Umbilical cord (tissue), 1 donor: ENCODE measurements at regions not wholly inside any gene's neighbourhood (a gene's known extent, or its start where the extent isn't known, plus 50 kb on each side); places are given as distances from the start of the nearest gene placed in this dataset.

Experiments
- DNase-seq: peaks from one replicate; pipeline ENCODE4 v3.0.0-alpha.2; 2015; ENCODE audit warnings: low spot score

DNA sequence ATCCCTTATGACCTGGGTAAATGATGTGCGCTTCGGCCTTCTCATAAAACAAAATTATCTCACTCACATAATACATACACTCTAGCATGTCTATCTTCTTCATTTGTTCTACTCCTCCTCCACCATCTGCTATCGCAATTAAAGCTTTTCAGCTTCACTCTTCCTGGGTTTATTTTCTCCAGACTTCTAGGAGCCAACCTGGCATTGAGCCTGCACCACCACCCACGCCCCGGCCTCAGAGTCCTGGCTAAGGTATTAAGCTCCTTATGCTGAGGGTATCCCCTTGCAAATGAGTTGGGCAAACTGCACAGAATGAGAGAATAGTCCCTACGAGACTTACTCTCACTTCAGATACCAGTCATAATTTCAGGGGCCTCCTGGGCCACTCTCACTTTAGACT lies 236.1 kb upstream of the CDH12 start:
- DNase-seq, result no peak

DNA sequence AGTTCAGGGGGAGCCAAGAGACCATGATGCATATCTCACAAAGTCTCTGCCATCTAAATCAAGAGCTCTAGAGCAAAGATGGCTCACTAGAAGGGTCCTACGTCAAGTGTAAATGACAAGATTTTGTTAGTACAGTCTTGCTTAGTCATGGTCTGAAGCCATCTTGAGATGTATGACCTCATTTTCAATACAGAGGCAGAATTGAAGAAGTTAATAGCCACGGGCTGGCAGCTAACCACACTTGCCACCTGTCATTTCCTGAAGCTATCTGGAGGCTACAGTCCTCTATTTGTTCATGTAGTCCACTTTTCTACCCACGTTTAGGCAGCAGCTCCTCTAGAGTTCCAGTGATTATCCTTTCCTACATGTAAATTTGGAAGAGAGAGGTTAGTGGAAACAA lies 231.7 kb upstream of the CDH12 start:
- no peak for DNase-seq

DNA sequence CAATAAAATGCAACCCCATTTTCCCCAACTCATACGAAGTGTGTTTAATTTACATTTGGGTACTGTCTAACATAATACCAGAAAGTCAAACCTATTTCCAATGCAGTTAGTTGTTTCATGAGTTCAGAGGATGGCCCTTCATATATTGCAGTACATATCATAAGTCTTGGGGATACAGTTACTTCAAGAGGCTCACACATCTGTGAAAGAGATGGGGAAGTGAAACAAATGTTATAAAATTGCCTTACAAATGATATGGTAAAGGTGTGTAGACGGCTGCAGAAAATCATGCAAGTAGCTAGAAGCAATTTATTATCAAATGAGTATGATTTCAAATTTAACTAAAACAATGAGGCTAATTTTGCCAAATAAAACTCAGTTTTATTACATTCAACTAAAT lies 219.0 kb upstream of the CDH12 start:
- DNase-seq, result no peak

DNA sequence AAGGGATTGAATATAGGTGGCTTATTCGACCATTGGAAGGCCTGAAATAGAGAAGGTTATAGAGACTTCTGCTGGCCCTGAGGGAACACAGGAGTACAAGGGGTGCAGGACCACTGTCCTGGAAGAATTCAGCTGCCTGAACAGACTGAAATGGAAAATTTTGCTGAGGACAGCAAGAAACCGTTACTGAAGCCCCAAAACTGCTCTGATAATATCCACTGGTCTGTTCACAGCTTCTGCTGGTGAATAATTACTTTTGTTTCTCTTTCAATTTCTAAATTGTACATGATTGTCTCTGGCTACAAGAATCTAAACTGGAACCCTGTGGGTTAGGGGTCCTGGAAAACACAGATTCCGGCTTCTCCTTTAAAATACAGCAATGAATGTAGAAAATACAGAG lies 218.5 kb upstream of the CDH12 start:
- DNase-seq, result no peak

DNA sequence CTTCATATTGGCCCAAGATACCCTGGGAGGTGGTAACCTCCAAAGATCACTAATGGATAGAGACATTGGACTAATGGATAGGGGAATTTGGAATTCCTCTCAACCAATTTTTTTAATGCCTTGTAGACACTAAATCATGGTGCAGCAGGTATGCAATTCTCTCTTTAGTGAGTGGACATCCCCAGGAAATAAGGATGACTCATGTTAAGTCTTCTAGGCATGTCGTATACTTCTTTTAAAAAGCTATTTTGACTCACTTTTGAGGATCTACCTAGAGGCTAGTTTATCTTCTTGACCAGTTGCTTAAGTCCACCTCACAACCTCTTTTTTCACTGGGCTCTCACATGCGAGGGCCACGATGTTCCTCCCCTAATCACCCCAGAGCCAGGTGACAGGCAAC lies 211.6 kb upstream of the CDH12 start:
- DNase-seq, result no peak

DNA sequence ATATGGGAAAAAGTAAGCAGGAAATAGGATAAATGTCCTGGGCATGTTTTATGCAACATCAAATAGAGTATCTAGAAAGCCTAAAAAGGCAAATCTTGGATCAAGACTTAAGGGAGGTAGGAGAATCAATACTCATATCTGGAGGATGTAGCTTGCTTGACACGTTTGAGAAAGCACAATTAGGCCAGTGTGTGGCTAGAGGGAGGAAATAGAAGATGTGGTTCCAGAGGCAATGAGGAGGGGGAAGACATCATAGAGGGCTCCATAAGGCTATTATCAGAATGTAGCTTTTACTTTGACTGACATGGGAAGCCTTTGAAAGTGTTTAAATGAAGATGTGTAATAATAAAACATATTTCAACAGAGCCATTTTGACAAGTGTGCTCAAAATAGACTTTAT lies 200.7 kb upstream of the CDH12 start:
- no peak for DNase-seq

DNA sequence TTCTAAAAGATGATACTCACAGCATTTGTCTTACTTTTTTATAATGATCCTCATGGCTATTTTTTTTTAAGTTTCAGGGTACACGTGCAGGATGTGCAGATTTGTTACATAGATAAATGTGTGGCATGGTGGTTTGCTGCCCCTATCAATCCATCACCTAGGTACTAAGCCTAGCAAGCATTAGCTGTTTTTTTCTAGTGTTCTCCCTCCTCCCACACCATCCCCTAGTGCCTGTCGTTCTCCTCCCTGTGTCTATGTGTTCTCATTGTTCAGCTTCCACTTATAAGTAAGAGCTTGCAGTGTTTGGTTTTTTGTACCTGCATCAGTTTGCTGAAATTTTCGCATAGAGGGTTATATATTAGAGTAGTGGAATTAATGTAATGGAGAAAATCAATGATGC lies 189.1 kb upstream of the CDH12 start:
- DNase-seq, result no peak

DNA sequence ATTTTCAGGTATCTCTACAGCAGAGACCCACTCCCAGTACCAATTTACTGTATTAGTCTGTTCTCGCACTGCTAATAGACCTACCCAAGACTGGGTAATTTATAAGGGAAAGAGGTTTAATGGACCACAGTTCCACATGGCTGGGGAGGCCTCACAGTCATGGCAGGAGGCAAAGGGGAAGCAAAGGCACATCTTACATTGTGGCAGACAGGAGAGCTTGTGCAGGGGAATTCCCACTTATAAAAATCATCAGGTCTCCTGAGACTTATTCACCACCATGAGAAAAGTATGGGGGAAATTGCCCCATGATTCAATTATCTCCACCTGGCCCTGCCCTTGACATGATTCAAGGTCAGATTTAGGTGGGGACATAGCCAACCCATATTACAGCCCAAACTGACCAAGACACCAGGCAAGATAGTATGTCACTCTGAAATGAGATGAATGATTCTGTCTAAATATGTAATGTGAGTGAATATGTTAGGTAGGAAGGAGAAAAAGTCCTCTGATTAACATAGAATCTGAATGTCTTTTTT lies 182.5 kb upstream of the CDH12 start:
- no peak for DNase-seq

DNA sequence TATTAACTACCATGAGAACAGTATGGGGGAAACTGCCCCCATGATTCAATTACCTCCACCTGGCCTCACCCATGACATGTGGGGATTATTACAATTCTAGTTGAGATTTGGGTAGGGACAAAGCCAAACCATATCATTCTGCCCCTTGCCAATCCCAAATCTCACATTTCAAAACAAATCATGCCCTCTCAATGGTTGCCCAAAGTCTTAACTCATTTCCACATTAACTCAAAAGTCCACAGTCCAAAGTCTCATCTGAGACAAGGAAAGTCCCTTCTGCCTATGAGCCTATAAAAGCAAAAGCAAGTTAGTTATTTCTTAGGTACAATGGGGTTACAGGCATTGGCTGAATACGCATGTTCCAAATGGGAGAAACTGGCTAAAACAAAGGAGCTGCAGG lies 180.7 kb upstream of the CDH12 start:
- DNase-seq, result no peak

DNA sequence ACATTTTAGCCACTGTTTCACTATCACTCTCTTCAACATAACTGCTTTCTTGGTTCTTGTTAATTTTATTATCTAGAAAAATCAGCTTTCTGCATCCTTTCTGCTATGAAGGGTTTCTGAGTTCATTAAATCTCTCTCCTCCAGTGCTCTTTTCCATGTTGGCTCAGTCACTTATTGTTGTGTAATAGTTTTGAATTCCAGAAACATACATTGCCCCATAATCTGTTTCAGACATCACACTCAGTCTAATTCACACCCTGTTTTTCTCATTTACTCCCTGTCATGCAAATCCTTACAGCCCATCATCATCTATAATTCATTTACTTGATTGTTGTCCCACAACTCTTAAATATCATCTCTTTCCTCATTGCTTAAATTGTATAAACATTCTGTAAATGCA lies 176.1 kb upstream of the CDH12 start:
- no peak for DNase-seq

DNA sequence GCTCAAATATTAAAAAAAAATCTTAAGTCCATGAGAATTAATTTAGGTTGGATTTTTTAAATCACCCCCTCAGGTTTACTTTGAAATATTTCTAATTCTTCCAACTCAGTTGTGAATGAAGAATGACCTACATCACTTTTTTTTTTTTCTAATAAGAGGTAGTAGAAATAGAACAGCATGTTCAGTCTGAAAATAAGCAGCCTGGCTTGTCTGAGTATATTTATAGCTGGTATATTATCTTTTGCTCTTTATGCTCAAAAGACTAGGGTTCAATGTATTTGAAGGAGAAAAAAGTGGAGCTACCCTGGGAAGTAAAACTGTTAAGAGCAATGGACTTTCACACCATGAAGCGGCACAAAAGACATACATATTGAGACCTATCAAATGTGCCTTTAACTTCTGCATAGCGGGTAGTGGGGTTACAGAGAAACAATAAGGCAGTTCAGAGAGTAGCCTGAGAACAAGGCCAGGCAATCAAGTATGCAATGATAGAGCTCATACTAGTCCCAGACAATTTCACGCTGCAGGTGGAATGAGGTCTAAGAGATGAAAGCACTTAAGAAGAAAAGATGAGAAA lies 175.4 kb upstream of the CDH12 start:
- DNase-seq, result no peak

DNA sequence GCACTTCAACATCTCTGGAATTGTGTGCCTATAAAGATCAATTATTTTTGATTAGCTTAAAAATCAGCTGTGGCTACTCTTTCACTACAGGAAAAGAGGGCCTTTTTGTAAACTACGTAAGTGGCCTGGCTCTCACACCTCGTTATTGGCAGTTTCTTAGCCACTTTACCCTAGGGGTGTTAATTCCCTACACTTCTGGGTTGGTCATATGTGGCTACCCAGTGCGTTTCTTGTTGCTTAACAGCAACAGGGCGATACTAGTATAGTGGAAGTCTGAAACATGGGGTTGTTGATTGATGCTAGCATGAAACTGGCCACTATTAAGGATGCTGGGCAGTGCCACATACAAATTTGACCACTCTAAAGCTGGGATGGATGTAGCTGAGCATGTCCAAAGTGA lies 174.7 kb upstream of the CDH12 start:
- no peak for DNase-seq

DNA sequence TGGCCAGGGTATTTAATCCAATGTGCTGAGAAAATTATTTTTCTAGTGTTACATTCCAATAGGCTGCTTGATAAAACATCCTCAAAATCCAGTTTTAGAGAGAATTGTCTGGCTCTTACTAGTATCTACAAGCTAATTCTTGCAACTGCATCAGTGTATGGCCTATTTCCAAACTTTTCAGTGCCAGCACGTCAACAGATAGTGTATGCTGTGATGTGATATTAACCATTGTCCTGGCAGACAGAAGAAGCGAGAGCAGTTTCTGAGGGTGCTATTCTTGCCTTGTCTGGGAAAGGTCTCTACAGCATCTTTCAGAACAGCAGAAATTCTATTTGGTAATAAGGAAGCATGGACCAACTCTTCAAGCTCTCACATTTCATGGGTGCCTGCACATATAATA lies 174.2 kb upstream of the CDH12 start:
- peak; percentile 30 for DNase-seq

DNA sequence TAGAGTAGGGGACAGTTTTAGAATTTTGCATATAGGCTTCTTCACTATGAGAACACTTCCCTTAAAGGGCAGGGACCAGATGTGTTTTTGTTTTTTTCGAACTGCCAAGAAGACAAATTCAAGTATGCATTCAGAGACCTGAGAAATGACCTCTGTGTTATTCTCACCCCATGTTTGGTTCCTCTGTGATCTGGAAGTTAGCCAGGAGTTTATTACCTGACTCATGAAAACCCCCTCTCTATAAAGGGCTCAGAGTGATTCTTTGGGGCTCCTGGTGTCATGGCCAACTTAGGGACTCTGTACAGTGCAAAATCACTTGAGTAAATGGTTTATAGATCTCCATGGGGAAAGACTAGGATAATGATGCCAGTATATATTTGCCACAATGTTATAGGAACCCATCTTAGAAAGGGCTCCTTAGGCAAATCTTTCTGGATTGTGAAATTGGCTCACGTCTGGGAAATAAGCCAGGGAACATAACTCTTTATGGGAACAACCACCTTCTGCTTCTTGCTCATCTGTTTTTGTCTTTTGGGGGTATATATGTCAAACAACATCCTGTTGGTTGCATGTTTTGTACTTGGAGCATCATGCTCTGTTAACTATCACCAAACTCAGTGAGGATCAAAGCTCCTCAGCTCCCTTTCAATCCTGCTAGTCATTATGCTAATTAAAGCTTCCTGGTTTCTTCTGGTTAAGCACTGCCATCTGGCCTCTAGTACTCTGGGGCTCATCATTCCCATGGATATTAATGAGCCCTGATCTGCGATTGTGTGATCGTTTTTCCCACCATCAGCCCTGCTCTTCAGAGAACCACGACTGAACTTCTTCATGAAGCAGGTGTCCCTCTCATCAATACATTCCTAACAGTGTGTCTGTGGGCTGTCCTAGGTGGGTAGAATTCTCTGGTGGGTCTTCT lies 173.4 kb upstream of the CDH12 start:
- peak; percentile 7 for DNase-seq

DNA sequence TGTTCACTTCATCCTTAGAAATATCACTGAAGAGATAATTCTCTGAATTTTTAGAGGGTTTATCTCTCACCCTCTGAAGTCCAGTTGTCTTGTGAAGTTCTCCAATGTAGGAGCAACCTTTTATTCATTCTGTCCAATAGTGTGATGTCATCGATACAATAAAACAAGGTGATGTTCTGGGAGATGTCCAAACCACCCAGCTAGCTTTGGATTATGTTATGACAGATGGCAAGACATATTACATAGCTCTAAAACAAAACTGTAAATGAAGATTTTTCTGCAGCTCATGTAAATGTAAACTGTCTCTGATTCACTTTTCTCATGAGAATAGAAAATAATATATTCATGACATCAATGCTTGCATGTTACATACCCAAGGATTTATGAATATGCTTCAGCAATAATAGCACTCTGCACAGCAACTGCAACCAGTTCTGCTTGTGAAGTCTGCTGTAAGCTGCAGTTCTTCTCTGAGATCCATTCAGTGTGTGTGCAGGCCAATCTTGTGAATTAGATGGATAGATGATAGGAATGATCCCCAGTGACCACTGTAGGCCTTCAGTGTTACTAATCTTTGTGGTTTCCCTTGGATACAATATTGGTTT lies 172.6 kb upstream of the CDH12 start:
- no peak for DNase-seq

DNA sequence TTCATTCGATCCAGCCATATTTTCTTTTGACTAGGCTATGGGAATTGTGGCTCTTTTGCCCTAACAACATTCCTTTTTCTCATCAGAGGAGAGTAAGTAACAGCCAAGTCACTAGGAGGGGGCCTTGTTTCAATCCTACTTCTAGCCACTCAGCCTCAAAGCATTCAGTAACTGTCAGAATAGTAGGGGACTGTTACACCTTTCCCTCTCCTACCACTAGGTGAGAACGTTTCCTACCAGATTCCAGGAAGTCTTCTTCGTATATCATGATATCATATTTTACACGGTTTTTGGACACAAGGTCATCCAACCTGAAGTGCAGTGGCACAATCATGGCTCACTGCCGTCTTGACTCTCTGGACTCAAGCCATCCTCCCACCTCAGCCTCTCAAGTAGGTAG lies 171.3 kb upstream of the CDH12 start:
- DNase-seq, result no peak

DNA sequence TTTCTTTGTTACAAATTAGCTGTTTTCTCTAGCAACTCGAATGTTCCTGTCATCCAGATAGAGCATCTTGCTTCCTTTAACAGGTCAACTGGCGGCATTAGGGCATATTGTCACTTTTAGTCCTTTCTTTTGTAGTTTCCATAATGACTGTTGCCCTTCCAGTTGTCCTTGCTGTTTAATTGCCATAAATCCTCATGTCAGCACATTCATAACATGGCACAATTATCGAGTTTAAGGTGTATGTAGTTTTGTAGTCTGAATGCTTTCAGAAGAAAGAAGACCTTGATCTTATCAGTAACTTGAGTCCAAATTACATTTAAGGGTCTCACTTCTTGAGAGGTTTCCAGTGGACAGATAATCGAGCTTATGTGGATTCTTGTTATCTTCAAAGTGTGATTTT lies 161.7 kb upstream of the CDH12 start:
- DNase-seq, result no peak

DNA sequence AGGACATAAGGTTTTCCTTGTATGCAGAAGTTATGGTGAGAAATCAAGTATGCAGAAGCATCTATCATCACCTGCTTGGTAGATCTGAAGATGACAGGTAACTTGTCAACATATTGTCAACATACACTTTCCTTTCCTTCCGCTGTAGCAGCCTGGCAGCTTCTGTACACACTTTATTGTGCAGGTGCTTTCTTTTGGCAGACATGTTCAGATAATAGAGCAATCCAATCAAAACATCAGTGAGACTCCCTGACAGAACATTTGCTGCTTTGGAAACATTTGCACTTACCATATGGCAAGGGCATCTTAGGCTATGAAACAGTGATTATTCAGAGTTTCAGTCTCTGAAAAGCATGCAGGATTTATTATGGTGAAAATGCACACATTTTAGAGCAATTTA lies 161.1 kb upstream of the CDH12 start:
- no peak for DNase-seq

DNA sequence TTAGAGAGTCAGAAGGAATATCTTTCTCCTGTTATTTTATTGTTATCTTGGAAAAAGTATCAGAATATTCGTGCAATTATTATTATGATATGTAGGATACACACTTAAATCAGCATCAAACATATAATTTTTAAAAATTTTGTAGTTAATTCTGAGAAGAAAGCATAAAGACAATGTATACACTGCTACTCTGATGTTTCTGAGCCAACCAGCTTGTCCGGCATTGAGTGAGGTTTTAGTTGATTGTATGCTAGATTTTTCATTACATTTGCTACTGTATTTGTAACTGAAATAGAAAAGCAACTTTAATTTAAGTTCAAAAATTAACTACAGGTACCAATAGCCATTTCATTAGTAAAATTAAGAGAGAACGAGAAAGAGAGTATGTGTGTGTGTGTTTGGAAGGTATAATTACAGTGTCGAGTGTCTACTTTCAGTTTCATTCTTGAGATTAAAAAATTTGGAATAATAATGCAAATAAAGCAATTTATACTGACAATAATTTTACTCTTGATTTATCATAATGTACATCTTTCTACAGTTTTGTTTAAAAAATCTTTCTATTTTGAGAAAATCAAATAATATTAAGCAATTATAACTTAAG lies 160.4 kb upstream of the CDH12 start:
- no peak for DNase-seq

DNA sequence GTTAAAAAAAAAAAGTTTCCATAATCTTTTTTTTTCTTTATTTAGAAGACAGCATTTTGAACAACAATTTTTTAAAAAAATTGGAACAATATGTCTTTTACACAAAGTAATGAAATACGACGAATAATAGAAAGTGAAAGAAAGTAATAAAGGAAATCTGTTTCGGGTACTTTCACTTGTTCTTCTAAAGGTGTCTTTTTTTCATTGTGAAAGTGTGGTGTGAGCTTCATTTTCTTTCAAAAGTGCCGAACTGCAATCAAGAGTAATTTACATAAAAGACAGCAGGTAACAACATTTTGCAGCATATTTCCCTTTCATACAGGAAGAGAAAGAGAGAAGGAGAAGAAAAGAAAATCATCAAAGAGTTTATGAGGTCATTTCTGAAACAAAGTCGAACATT lies 159.7 kb upstream of the CDH12 start:
- DNase-seq, result no peak

DNA sequence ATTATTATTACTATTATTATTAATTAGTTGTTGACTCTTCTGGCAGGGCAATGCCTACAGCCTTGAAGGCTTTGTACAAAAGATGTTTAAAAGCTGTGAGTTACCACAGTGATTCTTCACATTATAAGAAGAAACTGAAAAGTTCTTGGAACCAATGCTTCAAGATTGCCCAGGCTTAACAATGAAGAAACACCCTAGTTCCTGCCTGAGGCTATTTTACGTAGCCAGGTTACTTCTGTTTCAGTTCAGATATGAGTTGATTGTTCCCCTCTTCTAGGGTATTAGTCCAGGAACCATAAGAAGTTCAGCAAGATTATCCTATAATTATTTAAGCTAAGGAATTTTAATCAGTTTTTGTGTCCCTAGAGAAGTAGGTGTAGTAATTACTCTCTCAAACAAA lies 154.6 kb upstream of the CDH12 start:
- no peak for DNase-seq

DNA sequence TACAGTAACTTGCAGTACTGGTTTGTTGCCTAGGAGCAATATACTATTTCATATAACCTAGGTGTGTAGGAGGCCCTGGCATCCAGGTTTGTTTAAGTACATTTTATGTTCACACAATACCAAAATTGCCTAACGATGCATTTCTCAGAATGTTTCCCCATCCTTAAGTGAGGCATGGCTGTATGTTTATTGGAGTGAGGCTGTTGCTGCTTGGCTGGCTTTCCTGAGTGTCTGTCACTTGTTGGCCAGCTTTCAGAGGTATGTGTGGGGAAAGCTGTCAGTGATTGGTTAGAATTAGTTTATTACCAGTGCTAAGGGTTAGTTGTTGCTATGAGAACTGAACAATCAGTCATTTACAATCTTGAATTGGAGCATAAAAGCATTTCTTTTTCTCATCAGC lies 154.1 kb upstream of the CDH12 start:
- no peak for DNase-seq
